Activated T-helper 9 cell treated with anti-CD3 and anti-CD28 coated beads, Interleukin-2, amount 50 U/mL, for 16 hours (primary cell): ENCODE measurements at regions not wholly inside any gene's neighbourhood (a gene's known extent, or its start where the extent isn't known, plus 50 kb on each side); places are given as distances from the start of the nearest gene placed in this dataset.
"Not testable (repeated sequence)": the region's sequence is repeated elsewhere in the genome, so short reads cannot be mapped to it uniquely, and the experiment has no call there.

Experiments used
- DNase-seq: peaks from one replicate; pipeline ENCODE4 v3.0.0-alpha.2; 2020; ENCODE audit warnings: low read depth

GRCh38 chr18:1296237-1296636 lies 391.6 kb downstream of the ADCYAP1 start:
- no peak for DNase-seq

- no peak for DNase-seq
These were observed 398.2 kb downstream of the ADCYAP1 start for GRCh38 chr18:1302861-1303260.

DNA sequence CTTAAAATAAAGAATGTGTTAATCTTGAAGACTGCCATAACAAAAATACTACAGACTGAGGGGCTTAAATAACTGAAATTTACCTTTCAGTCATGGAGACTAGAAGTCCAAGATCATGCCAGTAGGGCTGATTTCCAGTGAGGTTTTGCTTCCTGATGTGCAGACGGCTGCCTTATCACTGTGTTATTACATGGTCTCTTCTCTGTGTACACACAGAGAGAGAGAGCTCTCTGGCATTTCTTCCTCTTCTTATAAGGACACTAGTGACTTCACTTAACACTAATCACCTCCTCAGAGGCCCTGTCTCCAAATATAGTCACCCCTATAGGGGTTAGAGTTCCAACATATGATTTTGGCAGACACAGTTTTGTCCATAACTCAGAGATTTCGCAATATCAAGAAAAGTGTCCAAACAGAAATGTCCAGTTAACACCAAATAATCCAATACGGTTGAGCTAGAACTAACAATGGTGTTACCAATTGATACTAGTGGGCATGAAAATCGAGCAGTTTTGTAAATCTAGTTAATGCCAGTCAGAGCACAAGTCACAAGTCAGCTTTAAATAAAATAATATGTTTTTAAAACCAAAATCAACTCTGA lies 399.8 kb downstream of the ADCYAP1 start:
- no peak for DNase-seq

DNA sequence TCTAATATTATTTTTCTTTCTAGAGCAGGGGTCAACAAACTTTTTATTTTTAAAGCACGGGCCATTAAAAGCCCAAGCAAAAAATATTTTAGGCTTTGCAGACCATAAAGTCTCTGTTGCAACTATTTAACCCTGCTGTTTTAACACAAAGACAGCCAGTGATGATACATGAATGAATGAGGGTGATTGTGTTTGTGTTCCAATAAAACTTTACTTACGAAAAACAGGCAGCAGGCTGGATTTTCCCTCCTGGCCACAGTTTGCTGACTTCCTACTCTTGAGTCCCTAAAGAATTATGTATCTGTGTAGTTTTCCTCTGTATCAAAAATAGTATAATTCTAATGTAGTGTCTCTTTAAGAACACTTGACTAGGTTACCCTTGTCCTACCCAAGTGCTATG lies 402.0 kb downstream of the ADCYAP1 start:
- no peak for DNase-seq

DNA sequence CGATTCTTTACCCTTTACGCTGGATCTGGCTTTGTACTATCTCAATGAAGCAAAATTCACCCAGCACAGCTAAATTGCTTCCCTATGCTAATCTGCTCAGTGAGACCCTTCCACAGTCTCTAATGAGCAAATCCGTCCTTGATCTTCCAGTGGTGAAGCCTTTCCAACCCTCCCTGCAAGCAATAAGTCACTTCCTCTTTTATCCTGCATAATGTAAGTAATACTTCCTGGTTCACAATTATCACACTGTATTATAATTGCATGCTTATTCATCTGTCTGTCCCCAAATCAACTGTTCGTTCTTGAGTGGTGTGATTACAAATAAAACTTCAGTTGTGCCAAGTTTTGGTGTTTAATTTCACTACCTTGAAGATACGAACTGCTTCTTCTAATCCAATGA lies 404.0 kb downstream of the ADCYAP1 start:
- no peak for DNase-seq

GRCh38 chr18:1311376-1311775 lies 406.7 kb downstream of the ADCYAP1 start:
- DNase-seq, result no peak

GRCh38 chr18:1335345-1335744 lies 430.7 kb downstream of the ADCYAP1 start:
- DNase-seq, result not testable (repeated sequence)

DNA sequence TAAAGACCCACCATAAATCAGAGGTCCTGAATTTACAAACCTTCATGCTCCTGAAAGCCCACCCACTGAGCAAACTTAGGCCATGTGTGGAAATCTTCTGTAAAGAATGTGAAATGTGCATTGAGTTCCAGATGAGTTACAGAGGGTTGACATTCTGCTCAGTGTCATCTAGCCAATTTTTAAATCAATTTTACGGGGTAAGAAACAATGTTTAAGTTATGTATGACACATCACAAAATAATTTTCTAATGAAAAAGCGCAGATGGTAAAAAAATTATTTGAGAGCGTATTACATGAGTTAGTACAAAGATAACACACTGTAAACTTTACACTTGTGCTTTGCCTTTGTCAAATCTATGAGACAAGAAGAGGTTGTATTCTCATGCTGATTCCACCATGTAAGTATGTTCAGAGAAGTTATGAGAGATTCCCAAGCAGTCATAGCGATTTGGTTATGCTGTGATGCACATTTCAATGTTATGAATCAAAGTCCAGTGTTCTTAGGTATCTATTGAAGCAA lies 446.3 kb downstream of the ADCYAP1 start:
- DNase-seq, result no peak

- no peak for DNase-seq
These were observed 448.4 kb downstream of the ADCYAP1 start for GRCh38 chr18:1353025-1353424.

DNA sequence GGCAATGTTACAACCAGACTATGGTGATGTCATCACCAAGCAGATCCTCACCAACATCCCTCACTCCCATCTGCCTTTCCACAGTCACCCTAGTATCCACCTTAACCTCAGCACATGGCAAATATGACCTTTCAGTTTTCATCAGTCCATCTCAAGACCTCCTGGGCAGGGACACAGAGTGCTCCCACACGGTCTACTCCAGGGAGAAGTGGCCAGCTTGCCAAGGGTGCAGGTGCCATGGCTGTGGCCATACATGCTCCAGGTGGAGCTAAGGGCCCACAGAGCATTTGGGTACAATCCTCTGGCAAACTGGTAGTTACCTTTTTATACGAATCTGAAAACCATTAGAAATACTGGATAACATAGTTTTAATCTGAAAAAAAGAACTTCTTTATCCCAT lies 453.1 kb downstream of the ADCYAP1 start:
- no peak for DNase-seq

DNA sequence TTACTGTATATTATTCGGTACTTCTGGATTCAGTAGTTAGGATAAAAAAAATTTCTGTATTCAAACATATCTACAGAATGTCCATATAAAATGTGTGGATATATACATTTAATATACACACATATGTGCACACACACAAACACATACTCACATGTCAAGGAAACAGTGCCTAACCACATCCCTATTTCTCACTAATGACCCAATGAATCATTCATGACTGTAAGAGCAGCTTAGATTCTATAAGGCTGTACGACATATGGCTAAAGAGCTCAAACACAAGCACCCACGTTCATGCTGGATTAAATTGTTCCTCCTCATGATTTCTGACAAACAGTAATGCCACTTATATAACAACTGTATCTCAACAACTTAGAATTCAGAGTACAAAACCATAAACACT lies 457.3 kb downstream of the ADCYAP1 start:
- DNase-seq, result no peak

- no peak for DNase-seq
These were observed 465.9 kb downstream of the ADCYAP1 start for GRCh38 chr18:1370552-1370951.

- no peak for DNase-seq
These were observed 467.1 kb downstream of the ADCYAP1 start for GRCh38 chr18:1371724-1372123.

GRCh38 chr18:1383465-1383864 lies 478.8 kb downstream of the ADCYAP1 start:
- no peak for DNase-seq

GRCh38 chr18:1388468-1388867 lies 483.8 kb downstream of the ADCYAP1 start:
- not testable (repeated sequence) for DNase-seq

DNA sequence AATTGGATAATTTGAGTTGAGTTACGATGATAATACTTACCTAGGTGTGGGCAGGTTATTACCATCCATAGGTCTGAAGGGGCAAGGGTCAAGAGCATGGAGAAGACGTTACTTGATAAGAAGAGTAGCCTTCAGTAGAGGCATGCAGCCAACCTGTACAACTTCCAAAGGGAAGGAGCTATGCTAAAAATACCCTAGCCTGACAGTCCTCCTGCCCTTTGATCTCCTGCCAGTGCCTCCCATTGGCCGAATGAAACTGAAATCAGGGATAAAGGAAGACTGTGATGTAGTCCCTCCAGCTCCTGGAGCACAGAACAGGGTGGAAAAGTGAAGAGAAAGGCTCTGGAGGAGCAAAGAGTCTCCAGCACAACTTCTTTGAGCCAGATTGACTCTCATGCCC lies 487.4 kb downstream of the ADCYAP1 start:
- no peak for DNase-seq

DNA sequence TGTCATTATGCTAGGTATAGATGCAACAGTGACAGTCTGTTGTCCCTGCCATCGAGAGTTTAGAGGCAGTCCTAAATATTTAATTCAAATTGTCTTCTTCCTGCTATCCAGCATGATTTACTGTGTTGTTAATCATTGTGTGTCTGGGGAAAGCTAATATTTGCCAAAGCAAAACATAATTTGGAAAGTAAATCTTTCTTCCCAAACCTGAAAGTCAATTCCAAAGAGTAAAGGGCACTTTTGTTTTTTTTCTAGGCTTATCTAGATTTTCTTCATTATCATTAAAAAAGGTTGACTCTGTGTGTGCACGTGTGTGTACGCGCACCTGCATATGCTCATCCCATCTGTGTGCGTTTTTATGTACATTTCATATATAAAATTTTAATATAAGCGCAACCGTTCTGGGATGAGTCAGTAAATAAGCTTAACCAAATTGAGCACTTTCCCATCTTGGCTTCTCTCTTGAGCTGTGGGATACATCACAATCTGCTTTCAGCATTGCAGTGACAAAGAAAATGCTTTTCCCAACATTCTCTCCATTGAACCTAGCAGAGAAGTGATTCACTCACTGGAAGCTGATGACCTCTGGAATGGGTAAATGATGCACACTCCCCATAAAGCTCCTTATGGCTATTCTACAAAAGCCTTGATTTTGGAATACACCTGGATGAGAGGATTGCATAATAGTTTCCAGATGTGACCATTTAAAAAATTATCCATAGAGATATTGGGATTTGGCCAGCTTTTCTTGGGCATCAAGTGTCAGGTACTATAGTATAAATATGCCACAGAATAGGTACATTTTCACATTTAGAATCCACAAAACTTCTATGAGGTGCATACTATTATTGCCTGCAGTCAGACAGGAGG lies 488.4 kb downstream of the ADCYAP1 start:
- DNase-seq, result no peak

DNA sequence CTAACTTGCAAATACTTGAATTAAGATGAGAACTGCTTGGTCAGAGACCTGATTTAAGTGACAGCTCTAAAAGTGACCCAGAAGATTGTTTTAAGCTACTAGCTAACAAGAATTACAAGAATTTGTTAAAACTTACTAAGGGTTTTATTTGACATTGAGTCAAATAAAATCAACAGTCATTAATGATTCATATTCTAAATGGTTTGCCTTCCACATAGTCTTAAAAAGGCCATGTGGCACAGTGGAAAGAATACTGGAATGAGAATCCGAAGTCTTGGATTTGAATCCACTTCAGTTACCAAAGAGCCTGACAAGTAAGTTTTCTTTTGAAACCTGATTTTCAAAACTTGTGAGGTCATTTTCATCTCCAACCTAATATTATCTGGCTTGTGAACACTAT lies 489.3 kb downstream of the ADCYAP1 start:
- no peak for DNase-seq

DNA sequence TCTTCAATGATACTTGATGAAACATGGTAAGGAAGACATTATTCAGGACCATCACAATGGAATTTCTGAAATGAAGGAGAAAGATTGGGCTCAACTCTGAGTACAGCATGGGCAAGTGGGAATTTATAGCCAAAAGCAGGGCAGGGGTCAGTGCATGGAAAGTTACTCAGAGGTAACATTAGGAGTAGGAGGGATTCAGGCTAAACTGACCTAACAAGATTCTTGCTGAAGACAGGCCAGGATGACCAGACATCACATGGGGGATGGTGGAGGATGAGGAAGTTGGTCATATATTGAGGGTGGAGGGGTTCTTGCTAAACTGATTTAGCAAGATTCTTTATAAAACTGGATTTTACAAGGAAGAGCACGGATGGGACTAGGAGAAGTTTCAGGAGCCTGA lies 489.8 kb downstream of the ADCYAP1 start:
- DNase-seq, result no peak

DNA sequence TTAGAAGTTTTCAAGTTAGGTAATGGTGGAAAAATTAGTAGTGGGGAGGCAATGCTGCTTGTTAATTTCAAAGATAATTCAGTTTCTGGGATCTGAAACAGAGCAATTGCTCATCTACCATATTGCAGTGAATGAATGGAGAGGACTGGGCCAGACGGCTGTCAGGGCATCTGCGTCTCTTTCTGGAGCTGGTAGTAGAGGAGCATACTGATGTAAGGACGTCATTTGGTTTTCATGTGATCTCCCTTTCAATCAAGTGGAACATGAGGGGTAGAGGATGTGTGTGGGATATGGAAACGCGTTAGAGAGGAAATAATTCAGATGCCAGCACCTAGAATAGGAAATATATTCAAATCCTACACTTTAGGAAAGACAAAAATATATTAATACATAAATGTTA lies 490.3 kb downstream of the ADCYAP1 start:
- no peak for DNase-seq

DNA sequence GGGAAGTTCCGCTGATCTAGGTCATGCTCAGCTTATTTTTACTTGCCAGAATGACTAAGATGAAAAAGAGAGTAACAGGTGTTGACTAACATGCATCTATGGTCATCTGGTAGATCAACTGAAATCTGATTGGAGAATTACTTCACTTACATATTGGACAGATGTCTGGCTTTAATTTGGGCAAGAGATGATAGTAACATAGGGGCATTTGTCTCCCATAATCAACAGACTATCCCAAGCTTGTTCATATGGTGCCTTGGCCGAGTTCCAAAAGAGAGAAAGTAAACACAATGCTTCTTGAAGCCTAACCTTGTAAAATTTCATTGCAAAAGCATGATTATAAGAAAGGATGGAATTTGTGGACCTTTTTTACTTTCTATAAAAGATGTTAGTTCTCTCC lies 503.7 kb downstream of the ADCYAP1 start:
- DNase-seq, result no peak

DNA sequence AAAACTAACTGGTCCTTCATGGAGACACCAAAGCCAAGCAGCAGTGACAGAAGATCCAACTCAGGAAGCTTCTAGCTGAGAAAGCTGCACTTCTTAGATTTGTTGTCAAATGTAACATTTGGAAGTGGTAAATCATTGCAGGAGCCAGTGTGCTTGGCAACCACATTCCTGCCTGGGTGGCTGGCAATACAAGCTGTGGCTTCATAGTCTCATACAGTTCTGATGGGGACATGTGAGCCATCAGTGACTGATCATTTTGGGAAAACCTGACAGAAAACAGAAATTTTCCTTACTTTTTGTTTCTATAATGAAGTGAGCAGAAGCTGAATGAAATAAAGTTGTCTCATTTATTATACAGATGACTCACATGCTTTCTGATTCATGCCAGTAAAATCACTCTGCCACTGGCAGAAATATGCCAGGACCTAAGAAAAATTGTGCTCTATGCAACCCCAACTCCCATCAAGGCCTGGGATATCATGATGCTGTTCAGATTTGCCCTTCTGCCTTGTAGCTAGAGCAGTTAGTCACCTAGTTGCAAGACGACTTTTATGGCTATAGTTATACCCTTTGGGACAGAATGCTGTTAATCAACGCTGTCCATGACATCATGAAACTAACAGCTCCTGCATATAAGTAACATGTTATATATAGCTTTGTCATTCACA lies 508.1 kb downstream of the ADCYAP1 start:
- DNase-seq, result no peak

GRCh38 chr18:1413323-1413675 lies 508.6 kb downstream of the ADCYAP1 start:
- DNase-seq, result no peak
